H1 (cell line): ENCODE measurements at regions not wholly inside any gene's neighbourhood (a gene's known extent, or its start where the extent isn't known, plus 50 kb on each side); places are given as distances from the start of the nearest gene placed in this dataset.

Source experiments
- CTCF ChIA-PET: fragments of 300-600 bp; sonication (Branson Sonifier 250); formaldehyde crosslinking; loops from one replicate; lab custom pipeline; 2021; ENCODE audit not compliant: partially characterized antibody; lab: Charles Lee
- POLR2A ChIA-PET: fragments of 300-600 bp; sonication (Branson Sonifier 250); formaldehyde crosslinking; loops from one replicate; lab custom pipeline; 2021; ENCODE audit warnings: inconsistent platforms; ENCODE audit not compliant: partially characterized antibody; lab: Charles Lee
- DNase-seq, 2 experiments: peaks; one replicate each; pipeline versions ENCODE4 v3.0.0 to v3.0.0-alpha.2; 2010 to 2022; ENCODE audit warnings: low spot score in 2 of 2, low read depth in 1 of 2, mixed read lengths in 1 of 2
- FAIRE-seq: peaks from 2 replicates; lab custom pipeline; 2011; peaks lifted over from hg19 to GRCh38; lab: Jason Lieb, UNC
- H2AFZ ChIP-seq: 2 replicates; pipeline ENCODE4 v1.8.1; 2012; ENCODE audit warnings: low read length, inconsistent platforms
- H2AK5ac ChIP-seq: 2 replicates; pipeline ENCODE4 v1.6.1; 2013; ENCODE audit warnings: low read depth, low read length
- H2BK120ac ChIP-seq: replicated peaks from 2 replicates; pipeline ENCODE3; 2013; ENCODE audit warnings: low read depth, low read length, inconsistent platforms
- H2BK12ac ChIP-seq: 2 replicates; pipeline ENCODE4 v1.6.1; 2013; ENCODE audit warnings: low read depth, low read length
- H2BK15ac ChIP-seq: 2 replicates; pipeline ENCODE4 v1.6.1; 2013; ENCODE audit warnings: low read length
- H2BK20ac ChIP-seq: 2 replicates; pipeline ENCODE4 v1.6.1; 2013; ENCODE audit warnings: low read length
- H2BK5ac ChIP-seq: 2 replicates; pipeline ENCODE4 v1.6.1; 2013; ENCODE audit warnings: low read depth, low read length
- H3K14ac ChIP-seq: 2 replicates; pipeline ENCODE4 v1.6.1; 2013; ENCODE audit warnings: inconsistent platforms; ENCODE audit not compliant: insufficient read length
- H3K18ac ChIP-seq: 2 replicates; pipeline ENCODE4 v1.6.1; 2013; ENCODE audit warnings: low read length; ENCODE audit errors: extremely low read depth
- H3K23ac ChIP-seq: 2 replicates; pipeline ENCODE4 v1.6.1; 2013; ENCODE audit warnings: inconsistent platforms; ENCODE audit not compliant: insufficient read length
- H3K23me2 ChIP-seq: 2 replicates; pipeline ENCODE4 v1.6.1; 2013; ENCODE audit warnings: low read depth, low read length
- H3K27ac ChIP-seq: 2 replicates; pipeline ENCODE4 v1.6.1; 2011; ENCODE audit warnings: low read depth, low read length, inconsistent platforms
- H3K27me3 ChIP-seq, 4 experiments: replicated peaks in 1 of 4; 1 replicate in 1 of 4; 2 replicates in 3 of 4; pipeline versions ENCODE4 v1.6.1 to v1.8.1; 2011 to 2013; ENCODE audit warnings: low read length in 3 of 4, mild to moderate bottlenecking in 3 of 4, inconsistent platforms in 2 of 4, mixed read lengths in 2 of 4, moderate library complexity in 1 of 4; ENCODE audit not compliant: control insufficient read depth in 3 of 4, insufficient read depth in 3 of 4; ENCODE audit errors: extremely low read depth in 1 of 4
- H3K36me3 ChIP-seq, 4 experiments: 2 replicates each; pipeline versions ENCODE4 v1.6.1 to v1.8.1; 2011 to 2013; ENCODE audit warnings: mild to moderate bottlenecking in 4 of 4, low read length in 3 of 4, moderate library complexity in 2 of 4, control low read depth in 1 of 4, inconsistent platforms in 1 of 4; ENCODE audit not compliant: insufficient read depth in 4 of 4, control insufficient read depth in 2 of 4
- H3K4ac ChIP-seq: replicated peaks from 2 replicates; pipeline ENCODE3; 2013; ENCODE audit warnings: low read length, low read depth, mixed read lengths, inconsistent platforms; ENCODE audit not compliant: insufficient read length
- H3K4me1 ChIP-seq, 4 experiments: replicated peaks in 1 of 4; 1 replicate in 1 of 4; 2 replicates in 3 of 4; pipeline versions ENCODE4 v1.6.1 to v1.8.1; 2011 to 2013; ENCODE audit warnings: low read length in 3 of 4, inconsistent platforms in 2 of 4, mixed read lengths in 1 of 4; ENCODE audit not compliant: insufficient read depth in 4 of 4, control insufficient read depth in 3 of 4
- H3K4me2 ChIP-seq, 2 experiments: 2 replicates each; pipeline versions ENCODE4 v1.6.1 to v1.8.1; 2011 to 2013; ENCODE audit warnings: low read depth in 2 of 2, low read length in 2 of 2, control low read depth in 1 of 2, inconsistent platforms in 1 of 2, mild to moderate bottlenecking in 1 of 2; ENCODE audit not compliant: insufficient read depth in 1 of 2
- H3K4me3 ChIP-seq, 4 experiments: fragments of 200-600, 300-600 bp in 1 of 4; sonication (generic), shearing (Covaris generic), sonication (Bioruptor Twin) in 1 of 4; 2 replicates each; pipeline versions ENCODE4 v1.5.1 to v1.8.1; 2011 to 2016; ENCODE audit warnings: low read length in 4 of 4, low read depth in 3 of 4, control low read depth in 2 of 4, inconsistent platforms in 2 of 4, mild to moderate bottlenecking in 2 of 4, mixed read lengths in 1 of 4, moderate library complexity in 1 of 4; ENCODE audit not compliant: insufficient read depth in 2 of 4; ENCODE audit errors: extremely low read depth in 1 of 4
- H3K56ac ChIP-seq: replicated peaks from 2 replicates; pipeline ENCODE3; 2013; ENCODE audit warnings: low read depth, mild to moderate bottlenecking, mixed read lengths, low read length, inconsistent platforms; ENCODE audit not compliant: insufficient read length
- H3K79me1 ChIP-seq: 2 replicates; pipeline ENCODE4 v1.6.1; 2013; ENCODE audit warnings: low read depth, low read length, control low read depth
- H3K79me2 ChIP-seq, 2 experiments: 2 replicates each; pipeline versions ENCODE4 v1.6.1 to v1.8.1; 2012 to 2013; ENCODE audit warnings: low read length in 2 of 2, mild to moderate bottlenecking in 2 of 2, inconsistent platforms in 1 of 2; ENCODE audit not compliant: insufficient read depth in 2 of 2, control insufficient read depth in 1 of 2
- H3K9ac ChIP-seq, 4 experiments: replicated peaks in 1 of 4; 1 replicate in 1 of 4; 2 replicates in 3 of 4; pipeline versions ENCODE4 v1.6.1 to v1.8.1; 2011 to 2013; ENCODE audit warnings: low read depth in 3 of 4, low read length in 3 of 4, control low read depth in 2 of 4, mild to moderate bottlenecking in 2 of 4, moderate library complexity in 2 of 4, inconsistent platforms in 1 of 4; ENCODE audit errors: extremely low read depth in 1 of 4
- H3K9me3 ChIP-seq, 2 experiments: 2 replicates each; pipeline versions ENCODE4 v1.6.1 to v1.8.1; 2012 to 2013; ENCODE audit warnings: mild to moderate bottlenecking in 2 of 2, moderate library complexity in 2 of 2, control low read depth in 1 of 2, inconsistent platforms in 1 of 2, low read depth in 1 of 2, low read length in 1 of 2, mixed read lengths in 1 of 2; ENCODE audit not compliant: insufficient read depth in 2 of 2
- H4K20me1 ChIP-seq, 2 experiments: replicated peaks in 1 of 2; 2 replicates each; pipeline versions ENCODE3 to v1.8.1; 2011 to 2013; ENCODE audit warnings: inconsistent platforms in 2 of 2, low read length in 2 of 2, mild to moderate bottlenecking in 1 of 2; ENCODE audit not compliant: insufficient read depth in 2 of 2, control insufficient read depth in 1 of 2
- H4K5ac ChIP-seq: 2 replicates; pipeline ENCODE4 v1.6.1; 2013; ENCODE audit warnings: low read length, low read depth, mixed read lengths, inconsistent platforms; ENCODE audit not compliant: insufficient read length
- H4K8ac ChIP-seq: 2 replicates; pipeline ENCODE4 v1.8.0; 2013; ENCODE audit warnings: mild to moderate bottlenecking, moderate library complexity, low read length, inconsistent platforms; ENCODE audit not compliant: insufficient read depth; ENCODE audit errors: extremely low read depth
- H4K91ac ChIP-seq: replicated peaks from 2 replicates; pipeline ENCODE3; 2013; ENCODE audit warnings: low read length, mixed read lengths, inconsistent platforms; ENCODE audit not compliant: insufficient read length
- CHD1 ChIP-seq: IDR thresholded peaks from 2 replicates; pipeline ENCODE4 v1.6.1; 2012; ENCODE audit warnings: low read depth, low read length, improper control_type of control experiment
- E2F6 ChIP-seq: IDR thresholded peaks from 2 replicates; pipeline ENCODE4 v1.6.1; 2012; ENCODE audit warnings: inconsistent platforms
- EGR1 ChIP-seq: IDR thresholded peaks from 2 replicates; pipeline ENCODE4 v1.6.1; 2011; ENCODE audit warnings: low read depth, low read length, borderline replicate concordance
- EP300 ChIP-seq, 2 experiments: IDR thresholded peaks; 1 replicate in 1 of 2; 2 replicates in 1 of 2; pipeline ENCODE4 v1.6.1; 2011 to 2012; ENCODE audit warnings: low read depth in 2 of 2, low read length in 2 of 2, mild to moderate bottlenecking in 2 of 2, borderline replicate concordance in 1 of 2, inconsistent platforms in 1 of 2, moderate library complexity in 1 of 2
- JUN ChIP-seq: IDR thresholded peaks from 2 replicates; pipeline ENCODE4 v1.6.1; 2011; ENCODE audit warnings: low read depth, mild to moderate bottlenecking, improper control_type of control experiment, low read length
- KDM1A ChIP-seq: fragments of 200-600, 300-600 bp; sonication (generic); IDR thresholded peaks from 2 replicates; pipeline ENCODE4 v1.7.1; 2016; ENCODE audit warnings: mild to moderate bottlenecking, low read length, borderline replicate concordance
- MAX ChIP-seq: IDR thresholded peaks from 2 replicates; pipeline ENCODE4 v1.6.1; 2012; ENCODE audit warnings: inconsistent platforms
- POLR2A ChIP-seq, 2 experiments: IDR thresholded peaks; 1 replicate in 1 of 2; 2 replicates in 1 of 2; pipeline ENCODE4 v1.6.1; 2011; ENCODE audit warnings: low read depth in 2 of 2, low read length in 2 of 2, mild to moderate bottlenecking in 2 of 2; ENCODE audit errors: control extremely low read depth in 1 of 2
- POLR2AphosphoS5 ChIP-seq: IDR thresholded peaks from 2 replicates; pipeline ENCODE4 v1.6.1; 2011; ENCODE audit warnings: low read depth, low read length
- SAP30 ChIP-seq: fragments of 300-600 bp; sonication (generic); IDR thresholded peaks from 2 replicates; pipeline ENCODE4 v1.7.1; 2012; ENCODE audit warnings: low read length, moderate library complexity, mild to moderate bottlenecking, inconsistent platforms; ENCODE audit not compliant: insufficient read depth, insufficient replicate concordance
- SIX5 ChIP-seq: IDR thresholded peaks from 2 replicates; pipeline ENCODE4 v1.6.1; 2011; ENCODE audit warnings: mild to moderate bottlenecking, low read depth, low read length
- SP2 ChIP-seq: IDR thresholded peaks from 2 replicates; pipeline ENCODE4 v1.6.1; 2012; ENCODE audit warnings: mild to moderate bottlenecking, low read length, inconsistent platforms
- SRF ChIP-seq: IDR thresholded peaks from 2 replicates; pipeline ENCODE4 v1.6.1; 2011; ENCODE audit warnings: mild to moderate bottlenecking, low read depth, low read length, moderate library complexity
- SUZ12 ChIP-seq: fragments of 200-600 bp; sonication (generic); IDR thresholded peaks from 2 replicates; pipeline ENCODE4 v1.6.1; 2012; ENCODE audit warnings: mild to moderate bottlenecking, inconsistent platforms, low read length, moderate library complexity, mixed read lengths
- TAF1 ChIP-seq: IDR thresholded peaks from 2 replicates; pipeline ENCODE4 v1.6.1; 2011; ENCODE audit warnings: mild to moderate bottlenecking, low read depth, low read length
- YY1 ChIP-seq: IDR thresholded peaks from 2 replicates; pipeline ENCODE4 v1.6.1; 2011; ENCODE audit warnings: low read depth, mild to moderate bottlenecking, low read length
- WGBS, 2 experiments: shearing (Covaris generic) in 1 of 2; methylation state at CpG; one replicate each; pipeline versions ENCODE4 v1.1.6 to v1.1.7; 2013 to 2015; ENCODE audit warnings: low lambda C conversion rate in 2 of 2, mixed read lengths in 2 of 2, inconsistent platforms in 1 of 2, low coverage in 1 of 2, missing lambda C conversion rate in 1 of 2; ENCODE audit not compliant: insufficient replicate concordance in 2 of 2, insufficient coverage in 1 of 2, insufficient read length in 1 of 2; ENCODE audit errors: extremely low coverage in 1 of 2, missing lambda C conversion rate in 1 of 2; 5-methylcytosine and 5-hydroxymethylcytosine counted together

- no peak overlapping the region for H3K9ac ChIP-seq
- H3K14ac ChIP-seq, result no peak overlapping the region
- no peak overlapping the region for H2AFZ ChIP-seq
- H2BK15ac ChIP-seq, result no peak overlapping the region
- H2BK12ac ChIP-seq, result no peak overlapping the region
- no peak overlapping the region for H3K27ac ChIP-seq
- WGBS, 2 experiments, result 87% methylated on average over 6 of the region's 6 CpGs; no CpG with 5 or more reads in 1 of the 2 experiments
- H3K23me2 ChIP-seq, result no peaks in the 10 kb centered on the region
- no peak overlapping the region for H2BK120ac ChIP-seq
- H3K4me3 ChIP-seq, result no peak overlapping the region
- DNase-seq, result no peak
- no peaks in the 10 kb centered on the region for H3K9me3 ChIP-seq
- no peak overlapping the region for H4K8ac ChIP-seq
- H4K5ac ChIP-seq, result no peak overlapping the region
- no peaks in the 10 kb centered on the region for H3K4me1 ChIP-seq
- H3K23ac ChIP-seq, result no peak overlapping the region
- no peaks in the 10 kb centered on the region for H3K79me2 ChIP-seq
- FAIRE-seq, result peak; percentile 7
- ChIA-PET POLR2A (no interaction called here), CTCF (no interaction called here)
- H4K91ac ChIP-seq, result no peak overlapping the region
- no peaks in the 10 kb centered on the region for H3K79me1 ChIP-seq
- no peak overlapping the region for H3K56ac ChIP-seq
- no peak overlapping the region for H2AK5ac ChIP-seq
- H4K20me1 ChIP-seq, result no peaks in the 10 kb centered on the region
- no peaks in the 10 kb centered on the region for H3K27me3 ChIP-seq
- no peak overlapping the region for H3K4me2 ChIP-seq
- H3K36me3 ChIP-seq, result no peaks in the 10 kb centered on the region
- no peak overlapping the region for H2BK5ac ChIP-seq
- H2BK20ac ChIP-seq, result no peak overlapping the region
- H3K4ac ChIP-seq, result no peak overlapping the region
- no peak overlapping the region for H3K18ac ChIP-seq
- TF ChIP-seq YY1 (no peak), SP2 (no peak), SRF (no peak), POLR2AphosphoS5 (no peak), EP300 (IDR thresholded peaks at IDR 0.05; ENCODE audit: borderline replicate concordance in 1 of 2, low read depth in 2 of 2, low read length in 2 of 2) (no peak), KDM1A (no peak), POLR2A (IDR thresholded peaks at IDR 0.05; ENCODE audit: control extremely low read depth in 1 of 2, low read depth in 2 of 2, low read length in 2 of 2) (no peak), SAP30 (no peak), JUN (no peak), EGR1 (no peak), E2F6 (no peak), SIX5 (no peak), TAF1 (no peak), MAX (no peak), SUZ12 (no peak), CHD1 (no peak)
Observed at GRCh38 chr5:121758615-121759014, 93.1 kb upstream of the FTMT start.
